VCaP (cell line): ENCODE measurements at regions not wholly inside any gene's neighbourhood (a gene's known extent, or its start where the extent isn't known, plus 50 kb on each side); places are given as distances from the start of the nearest gene placed in this dataset.

Experiments
- H3K27ac ChIP-seq: fragments of 450-650 bp; 2 replicates; pipeline ENCODE4 v1.5.1; 2017
- TF ChIP-seq, protein P1 (sequence below): fragments of 450-650 bp; conservative IDR thresholded peaks from 2 replicates; pipeline ENCODE4 v1.5.1; 2017; ENCODE audit warnings: mild to moderate bottlenecking, moderate library complexity

DNA sequence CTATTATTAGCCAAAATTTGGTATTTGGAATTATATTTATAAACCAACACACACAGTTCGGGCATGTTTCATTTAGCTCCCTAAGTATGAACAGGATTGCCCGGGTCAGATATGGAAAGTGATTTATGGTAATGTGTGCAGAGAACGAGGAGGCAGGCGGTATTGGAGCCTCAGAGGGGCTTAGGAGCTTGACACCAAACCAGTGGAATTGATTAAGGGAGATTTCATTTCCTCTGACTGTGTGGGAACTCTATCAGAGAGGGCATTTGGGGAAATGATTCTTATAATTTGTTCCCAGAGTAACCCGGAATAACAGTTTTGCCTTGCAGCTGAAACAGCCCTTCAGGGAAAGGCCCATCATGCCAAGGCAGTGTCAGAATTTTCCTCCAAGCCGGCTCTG lies 115.1 kb upstream of the SPTLC3 start:
- TF ChIP-seq, protein P1, sequence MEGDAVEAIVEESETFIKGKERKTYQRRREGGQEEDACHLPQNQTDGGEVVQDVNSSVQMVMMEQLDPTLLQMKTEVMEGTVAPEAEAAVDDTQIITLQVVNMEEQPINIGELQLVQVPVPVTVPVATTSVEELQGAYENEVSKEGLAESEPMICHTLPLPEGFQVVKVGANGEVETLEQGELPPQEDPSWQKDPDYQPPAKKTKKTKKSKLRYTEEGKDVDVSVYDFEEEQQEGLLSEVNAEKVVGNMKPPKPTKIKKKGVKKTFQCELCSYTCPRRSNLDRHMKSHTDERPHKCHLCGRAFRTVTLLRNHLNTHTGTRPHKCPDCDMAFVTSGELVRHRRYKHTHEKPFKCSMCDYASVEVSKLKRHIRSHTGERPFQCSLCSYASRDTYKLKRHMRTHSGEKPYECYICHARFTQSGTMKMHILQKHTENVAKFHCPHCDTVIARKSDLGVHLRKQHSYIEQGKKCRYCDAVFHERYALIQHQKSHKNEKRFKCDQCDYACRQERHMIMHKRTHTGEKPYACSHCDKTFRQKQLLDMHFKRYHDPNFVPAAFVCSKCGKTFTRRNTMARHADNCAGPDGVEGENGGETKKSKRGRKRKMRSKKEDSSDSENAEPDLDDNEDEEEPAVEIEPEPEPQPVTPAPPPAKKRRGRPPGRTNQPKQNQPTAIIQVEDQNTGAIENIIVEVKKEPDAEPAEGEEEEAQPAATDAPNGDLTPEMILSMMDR, result no peak
- no peak overlapping the region for H3K27ac ChIP-seq

DNA sequence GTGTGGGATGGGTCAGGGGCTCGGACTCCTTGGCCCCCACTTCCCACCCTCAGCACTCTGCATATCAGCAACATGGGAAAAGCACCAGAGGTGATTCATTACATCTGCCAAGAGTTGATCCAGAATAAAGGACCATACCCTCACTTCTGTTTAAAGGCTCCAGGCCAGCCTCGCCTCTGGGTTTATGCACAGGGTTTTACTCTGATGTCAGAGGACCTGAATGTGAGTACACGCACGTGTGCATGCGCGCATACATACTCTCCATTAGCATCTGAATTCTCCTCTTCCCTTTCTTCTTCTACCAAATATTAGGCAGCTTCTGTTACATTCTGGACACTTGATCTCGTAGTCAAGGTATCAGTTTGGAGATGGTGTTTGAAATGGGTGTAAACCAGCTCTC lies 114.7 kb upstream of the SPTLC3 start:
- TF ChIP-seq, protein P1, result no peak
- H3K27ac ChIP-seq, result no peak overlapping the region

DNA sequence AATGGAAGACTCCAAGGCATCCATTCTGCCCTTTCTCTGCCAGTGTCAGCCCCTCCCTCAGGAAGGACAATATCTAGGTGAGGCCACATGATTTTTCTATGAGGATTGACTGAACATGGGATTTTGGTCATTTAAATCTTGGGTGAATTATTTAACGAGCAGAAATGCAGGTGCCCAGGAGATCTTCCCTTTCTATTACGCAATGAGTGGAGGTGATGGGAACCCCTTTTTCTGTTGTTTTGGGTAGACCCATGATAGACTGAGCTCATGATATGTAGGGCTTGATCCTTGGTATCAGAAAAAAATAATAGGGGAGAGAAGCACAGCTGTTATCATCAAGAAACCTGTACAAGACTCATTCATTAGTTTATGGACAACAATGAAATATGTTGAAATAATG lies 112.6 kb upstream of the SPTLC3 start:
- H3K27ac ChIP-seq, result no peak overlapping the region
- TF ChIP-seq, protein P1, result no peak

DNA sequence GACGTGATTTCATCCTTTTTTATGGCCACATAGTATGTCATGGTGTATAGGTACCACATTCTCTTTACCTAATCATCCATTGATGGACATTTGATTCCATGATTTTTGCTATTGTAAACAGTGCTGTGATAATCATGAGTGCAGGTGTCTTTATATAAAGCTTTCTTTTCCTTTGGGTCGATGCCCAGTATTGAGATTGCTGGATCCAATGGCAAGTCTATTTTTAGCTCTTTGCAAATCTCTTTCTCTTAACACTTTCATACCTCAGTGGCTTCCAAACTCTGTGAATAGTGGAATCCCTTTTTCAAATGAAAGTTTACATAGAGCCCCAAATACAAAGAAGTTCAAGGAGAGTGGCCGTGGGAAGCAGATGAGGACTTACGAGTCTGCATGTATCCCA lies 105.8 kb upstream of the SPTLC3 start:
- H3K27ac ChIP-seq, result no peak overlapping the region
- TF ChIP-seq, protein P1, result no peak

DNA sequence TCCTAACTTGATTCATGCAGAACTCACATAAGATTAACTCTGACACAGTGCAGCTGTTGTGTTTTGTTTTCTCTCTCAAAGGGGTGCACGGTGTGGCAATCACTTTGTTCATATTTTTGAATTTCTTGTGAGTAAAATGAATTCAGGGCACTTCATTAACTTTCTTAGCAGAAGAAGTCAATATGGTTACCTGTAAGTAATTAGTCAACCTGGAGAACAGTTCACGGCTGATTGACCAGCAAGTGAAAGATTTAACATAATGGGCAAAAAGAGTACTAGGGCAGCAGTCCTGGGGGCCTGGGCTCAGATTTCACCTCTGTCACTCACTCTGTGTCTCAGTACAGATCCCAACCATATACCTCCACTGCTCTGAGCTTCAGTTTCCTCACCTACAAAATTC lies 102.4 kb upstream of the SPTLC3 start:
- TF ChIP-seq, protein P1, result no peak
- H3K27ac ChIP-seq, result no peak overlapping the region

DNA sequence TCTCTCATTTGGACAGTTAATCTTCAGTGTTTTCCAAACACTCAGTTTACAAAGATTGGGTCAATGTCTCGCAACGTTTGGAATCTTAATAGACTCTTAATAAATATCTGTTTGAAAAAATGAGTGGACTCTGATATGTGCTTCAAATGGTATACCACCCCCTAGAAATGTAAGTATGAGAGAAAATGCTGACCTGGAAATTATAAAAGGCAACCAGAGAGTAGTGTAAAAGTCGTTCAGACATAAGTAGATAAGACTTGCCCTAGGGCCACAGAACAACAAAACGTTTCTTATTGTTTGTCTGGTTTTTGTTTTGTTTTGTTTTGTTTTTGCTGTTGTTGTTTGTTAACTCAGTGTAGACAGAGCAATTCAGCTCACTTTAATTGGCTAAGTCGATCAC lies 97.4 kb upstream of the SPTLC3 start:
- H3K27ac ChIP-seq, result peak overlapping the region; percentile 68
- TF ChIP-seq, protein P1, result no peak

DNA sequence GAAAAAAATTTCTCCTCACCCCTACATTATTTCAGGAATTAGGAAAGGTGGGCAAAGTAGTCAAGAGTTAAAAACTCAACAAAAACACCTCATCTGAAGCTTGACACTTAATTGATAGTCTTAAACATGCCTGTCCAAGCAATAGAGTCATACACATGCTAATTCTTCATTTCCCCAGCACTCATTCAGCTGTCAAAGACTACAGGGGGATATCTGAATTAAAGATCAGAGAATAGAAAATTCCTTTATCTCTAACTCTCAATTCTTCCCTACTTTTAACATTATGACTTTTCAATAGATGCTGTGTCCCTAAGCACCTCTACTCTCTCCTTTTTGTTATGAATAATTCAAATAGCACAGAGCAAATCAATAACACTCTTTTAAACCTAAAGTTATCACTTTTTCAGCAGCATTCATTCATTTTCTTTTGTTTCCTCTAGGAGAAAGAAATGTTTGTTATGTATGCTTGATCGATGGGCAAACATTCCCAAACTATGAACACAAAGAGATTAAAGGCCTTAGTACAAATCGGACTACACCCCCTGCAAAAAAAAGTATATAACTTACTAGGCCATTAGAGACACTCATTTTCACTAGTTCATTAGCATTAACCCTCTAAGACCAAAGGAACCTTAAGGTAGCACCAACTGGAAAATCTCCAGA lies 94.9 kb upstream of the SPTLC3 start:
- peak overlapping the region; percentile 66 for H3K27ac ChIP-seq
- TF ChIP-seq, protein P1, result no peak
